Activated T-cell treated with anti-CD3 and anti-CD28 coated beads, Interleukin-2, amount 50 U/mL, for 4 hours (primary cell): ENCODE measurements at regions not wholly inside any gene's neighbourhood (a gene's known extent, or its start where the extent isn't known, plus 50 kb on each side); places are given as distances from the start of the nearest gene placed in this dataset.
"Not testable (repeated sequence)": the region's sequence is repeated elsewhere in the genome, so short reads cannot be mapped to it uniquely, and the experiment has no call there.

Source experiments
- ATAC-seq, 2 donors: fragments of 200-7000 bp; cut with Tn5 transposase; one replicate each; pipeline ENCODE4 v1.10.0; 2021
- DNase-seq: peaks from one replicate; pipeline ENCODE4 v3.0.0-alpha.2; 2020
- H3K27me3 Mint-ChIP-seq: one replicate; pipeline ENCODE4 v1.8.0; 2021; ENCODE audit warnings: low read depth, mixed read lengths
- H3K36me3 Mint-ChIP-seq: one replicate; pipeline ENCODE4 v1.8.0; 2022; ENCODE audit warnings: mixed read lengths; ENCODE audit not compliant: insufficient read depth
- H3K4me1 Mint-ChIP-seq: one replicate; pipeline ENCODE4 v1.8.0; 2021; ENCODE audit warnings: low read depth, mixed read lengths
- H3K4me3 Mint-ChIP-seq: one replicate; pipeline ENCODE4 v1.8.0; 2021; ENCODE audit warnings: mild to moderate bottlenecking, moderate library complexity, mixed read lengths
- H3K9me3 Mint-ChIP-seq: one replicate; pipeline ENCODE4 v1.8.0; 2021; ENCODE audit warnings: mixed read lengths

- Mint-ChIP-seq H3K9me3 (peaks cover 10% of the 10 kb centered on the region), H3K27me3 (no peaks in the 10 kb centered on the region), H3K4me1 (no peaks in the 10 kb centered on the region), H3K4me3 (no peak overlapping the region), H3K36me3 (no peaks in the 10 kb centered on the region)
- no peak for ATAC-seq
- DNase-seq = no peak
Observed at GRCh38 chr4:162841753-162842152, 324.9 kb downstream of the NAF1 start.

DNA sequence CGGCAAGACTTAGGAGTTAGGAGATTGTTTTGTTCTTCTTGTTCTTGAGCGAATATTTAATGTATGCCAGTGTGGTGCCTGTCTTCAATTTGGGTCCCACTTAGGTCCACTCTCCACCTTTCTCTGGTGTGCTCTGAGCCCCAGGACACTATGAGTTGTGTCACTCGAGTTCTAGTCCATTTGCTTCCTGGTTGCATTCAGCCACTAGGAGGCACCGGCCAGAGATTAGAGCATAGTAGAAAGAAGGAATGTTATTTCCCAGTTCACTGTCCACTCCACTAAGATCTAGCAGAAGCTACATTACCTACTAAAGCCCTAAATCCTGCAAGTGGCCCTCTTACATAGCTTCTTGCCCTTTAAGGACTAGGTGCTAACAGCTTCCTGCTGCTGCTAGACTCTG is 326.9 kb downstream of the NAF1 start:
- H3K4me3 Mint-ChIP-seq = no peak overlapping the region

GRCh38 chr4:162838671-162839070 is 328.0 kb downstream of the NAF1 start:
- Mint-ChIP-seq H3K4me1 (no peaks in the 10 kb centered on the region), H3K27me3 (no peaks in the 10 kb centered on the region), H3K9me3 (peaks cover 10% of the 10 kb centered on the region), H3K36me3 (no peaks in the 10 kb centered on the region), H3K4me3 (no peak overlapping the region)
- DNase-seq = no peak
- ATAC-seq = no peak

More for the DNA sequence above, 326.9 kb downstream of the NAF1 start:
- Mint-ChIP-seq H3K36me3 (no peaks in the 10 kb centered on the region), H3K27me3 (no peaks in the 10 kb centered on the region), H3K9me3 (peaks cover 10% of the 10 kb centered on the region), H3K4me1 (no peaks in the 10 kb centered on the region)
- no peak for ATAC-seq
- no peak for DNase-seq

DNA sequence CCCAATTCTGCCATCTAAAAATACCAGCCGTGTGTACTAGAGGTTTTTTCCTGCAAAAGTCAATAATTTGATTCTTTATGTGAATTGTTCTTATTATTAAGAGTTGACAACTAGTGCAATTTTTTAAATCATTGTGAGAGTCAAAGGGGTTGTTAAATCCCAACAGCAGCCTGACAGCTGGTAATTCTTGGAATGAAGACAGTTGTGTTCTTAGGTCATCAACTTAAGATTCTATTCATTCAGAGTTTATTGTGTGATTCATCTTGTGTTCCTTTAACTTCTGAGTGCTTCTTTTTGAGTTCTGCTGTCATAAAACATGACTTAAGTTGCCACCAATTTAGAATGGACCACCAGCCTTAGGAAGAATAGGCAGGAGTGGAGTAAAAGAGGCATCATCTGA is 329.0 kb downstream of the NAF1 start:
- H3K4me1 Mint-ChIP-seq = no peaks in the 10 kb centered on the region
- DNase-seq (no peak), ATAC-seq (no peak)
- H3K4me3 Mint-ChIP-seq = no peak overlapping the region
- H3K9me3 Mint-ChIP-seq = peaks cover 6% of the 10 kb centered on the region
- no peaks in the 10 kb centered on the region for H3K27me3 Mint-ChIP-seq
- H3K36me3 Mint-ChIP-seq = no peaks in the 10 kb centered on the region

DNA sequence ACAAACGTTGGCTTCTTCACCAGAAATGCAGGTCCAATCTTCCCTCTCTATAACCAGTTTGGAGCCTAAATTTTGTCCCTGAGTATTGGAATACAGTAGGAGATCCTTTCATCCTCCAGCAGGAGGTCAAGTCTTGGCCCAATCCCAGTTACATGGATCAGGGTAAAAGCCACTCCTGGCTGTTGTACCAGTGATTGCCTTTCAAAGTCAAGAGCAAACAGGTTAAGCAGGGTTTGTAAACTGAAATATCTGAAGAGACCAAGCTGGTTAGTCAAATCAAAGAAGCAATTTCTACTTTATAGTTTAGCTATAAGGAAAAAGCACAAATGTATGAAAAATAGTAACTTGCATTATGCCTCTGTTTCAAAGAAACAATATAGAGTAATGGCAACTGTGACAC is 329.4 kb downstream of the NAF1 start:
- Mint-ChIP-seq H3K36me3 (no peaks in the 10 kb centered on the region), H3K4me3 (no peak overlapping the region), H3K27me3 (no peaks in the 10 kb centered on the region), H3K9me3 (peaks cover 6% of the 10 kb centered on the region), H3K4me1 (no peaks in the 10 kb centered on the region)
- DNase-seq (no peak), ATAC-seq (no peak)

DNA sequence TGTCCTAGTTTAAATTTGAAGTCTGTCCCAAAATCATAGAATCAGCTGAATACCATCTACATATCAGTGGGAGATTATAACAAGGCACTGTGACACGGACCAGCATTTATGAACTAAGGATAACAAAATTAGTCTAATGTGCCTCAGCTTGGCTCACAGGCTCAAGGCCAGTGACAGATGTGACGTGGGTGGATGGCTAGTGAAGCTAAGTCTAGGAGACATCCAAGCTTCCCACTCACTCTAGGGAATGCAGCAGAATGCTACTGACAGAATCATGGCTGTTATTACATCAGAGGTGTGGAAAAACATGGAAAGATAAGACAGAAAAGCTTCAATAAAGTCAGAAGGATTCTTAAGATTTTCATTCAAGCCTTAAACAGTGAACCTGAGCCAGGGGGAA is 329.9 kb downstream of the NAF1 start:
- DNase-seq (no peak), ATAC-seq (no peak)
- H3K36me3 Mint-ChIP-seq = no peaks in the 10 kb centered on the region
- peaks cover 6% of the 10 kb centered on the region for H3K9me3 Mint-ChIP-seq
- H3K4me1 Mint-ChIP-seq = no peaks in the 10 kb centered on the region
- no peak overlapping the region for H3K4me3 Mint-ChIP-seq
- no peaks in the 10 kb centered on the region for H3K27me3 Mint-ChIP-seq

DNA sequence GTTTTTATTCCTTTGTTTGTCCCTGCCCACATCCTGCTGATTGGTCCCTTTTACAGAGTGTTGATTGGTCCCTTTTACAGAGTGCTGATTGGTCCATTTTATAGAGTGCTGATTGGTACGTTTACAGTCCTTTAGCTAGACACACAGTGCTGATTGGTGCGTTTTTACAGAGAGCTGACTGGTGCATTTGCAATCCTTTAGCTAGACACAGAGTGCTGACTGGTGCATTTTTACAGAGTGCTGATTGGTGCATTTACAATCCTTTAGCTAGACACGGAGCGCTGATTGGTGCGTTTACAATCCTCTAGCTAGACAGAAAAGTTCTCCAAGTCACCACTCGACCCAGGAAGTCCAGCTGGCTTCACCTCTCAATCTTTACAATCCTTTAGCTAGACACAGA is 330.4 kb downstream of the NAF1 start:
- H3K4me3 Mint-ChIP-seq, H3K9me3 Mint-ChIP-seq, H3K36me3 Mint-ChIP-seq, H3K4me1 Mint-ChIP-seq, ATAC-seq, DNase-seq, H3K27me3 Mint-ChIP-seq: not testable (repeated sequence)

DNA sequence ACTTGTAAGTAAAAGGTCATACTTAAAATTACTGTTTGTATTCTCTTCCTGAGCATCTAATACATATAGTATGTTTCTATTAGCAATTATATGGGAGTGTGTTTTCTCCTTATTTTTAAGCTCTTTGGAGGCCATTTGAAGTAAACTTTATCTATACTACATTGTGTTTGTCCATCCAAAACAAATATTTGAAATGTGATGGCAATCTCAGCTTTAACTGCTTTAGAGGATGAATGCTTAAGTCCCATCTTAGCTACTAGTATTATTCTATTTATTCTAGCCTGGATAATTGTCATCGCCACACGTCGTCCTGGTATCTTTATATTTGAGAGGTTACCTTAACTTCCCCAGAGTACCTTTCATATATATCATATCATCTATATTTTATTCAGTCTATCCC is 335.8 kb downstream of the NAF1 start:
- Mint-ChIP-seq H3K4me3 (no peak overlapping the region), H3K9me3 (no peaks in the 10 kb centered on the region), H3K27me3 (no peaks in the 10 kb centered on the region), H3K4me1 (no peaks in the 10 kb centered on the region), H3K36me3 (no peaks in the 10 kb centered on the region)
- DNase-seq (no peak), ATAC-seq (no peak)

DNA sequence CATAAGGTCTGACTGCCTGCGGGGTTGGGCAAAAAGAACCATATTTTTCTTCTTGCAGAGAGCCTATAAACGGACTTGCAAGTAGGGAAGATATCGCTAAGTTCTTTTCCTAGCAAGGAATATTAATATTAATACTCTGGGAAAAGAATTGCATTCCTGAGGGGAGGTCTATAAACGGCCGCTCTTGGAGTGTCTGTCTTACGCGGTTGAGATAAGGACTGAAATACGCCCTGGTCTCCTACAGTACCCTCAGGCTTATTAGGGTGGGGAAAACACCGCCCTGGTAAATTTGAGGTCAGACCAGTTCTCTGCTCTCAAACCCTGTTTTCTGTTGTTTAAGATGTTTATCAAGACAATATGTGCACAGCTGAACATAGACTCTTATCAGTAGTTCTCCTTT is 349.3 kb downstream of the NAF1 start:
- not testable (repeated sequence) for H3K27me3 Mint-ChIP-seq, ATAC-seq, DNase-seq

GRCh38 chr4:162804351-162804924 is 362.3 kb downstream of the NAF1 start:
- DNase-seq = no peak
- no peak for ATAC-seq
- Mint-ChIP-seq H3K4me1 (no peaks in the 10 kb centered on the region), H3K4me3 (no peak overlapping the region), H3K36me3 (no peaks in the 10 kb centered on the region), H3K27me3 (no peaks in the 10 kb centered on the region), H3K9me3 (peaks cover 6% of the 10 kb centered on the region)

More for the DNA sequence above, 349.3 kb downstream of the NAF1 start:
- not testable (repeated sequence) for H3K4me1 Mint-ChIP-seq, H3K4me3 Mint-ChIP-seq, H3K36me3 Mint-ChIP-seq
- peaks cover 17% of the 10 kb centered on the region for H3K9me3 Mint-ChIP-seq

- DNase-seq = no peak
- no peaks in the 10 kb centered on the region for H3K4me1 Mint-ChIP-seq
- peaks cover 6% of the 10 kb centered on the region for H3K9me3 Mint-ChIP-seq
- no peak overlapping the region for H3K4me3 Mint-ChIP-seq
- no peak for ATAC-seq
- H3K36me3 Mint-ChIP-seq = no peaks in the 10 kb centered on the region
- no peaks in the 10 kb centered on the region for H3K27me3 Mint-ChIP-seq
Observed at GRCh38 chr4:162803378-162803777, 363.3 kb downstream of the NAF1 start.

DNA sequence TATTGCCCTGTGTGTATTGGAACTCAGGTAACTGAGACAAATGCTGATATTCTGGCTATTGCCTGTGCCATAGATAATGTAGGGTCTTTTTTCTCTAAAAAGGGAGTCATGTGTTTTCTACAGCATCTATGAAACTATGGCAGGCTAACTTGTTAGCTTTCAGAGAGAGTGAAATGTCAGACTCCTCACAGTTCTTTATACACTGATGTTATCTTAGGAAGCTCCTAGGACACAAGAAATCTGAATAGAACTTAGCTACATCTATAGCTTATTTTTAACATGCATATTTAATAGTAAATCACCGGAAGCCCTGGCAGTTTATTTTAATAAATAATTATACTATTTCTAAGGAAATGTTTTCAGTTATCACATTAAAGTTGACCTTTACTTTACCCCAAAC is 369.6 kb downstream of the NAF1 start:
- Mint-ChIP-seq H3K9me3 (peaks cover 6% of the 10 kb centered on the region), H3K27me3 (no peaks in the 10 kb centered on the region), H3K36me3 (no peaks in the 10 kb centered on the region), H3K4me1 (no peaks in the 10 kb centered on the region), H3K4me3 (no peak overlapping the region)
- ATAC-seq (no peak), DNase-seq (no peak)

- Mint-ChIP-seq H3K4me3 (no peak overlapping the region), H3K9me3 (no peaks in the 10 kb centered on the region), H3K4me1 (no peaks in the 10 kb centered on the region), H3K36me3 (no peaks in the 10 kb centered on the region), H3K27me3 (no peaks in the 10 kb centered on the region)
- ATAC-seq = no peak
- no peak for DNase-seq
Observed at GRCh38 chr4:162793571-162793970, 373.1 kb downstream of the NAF1 start.

- Mint-ChIP-seq H3K4me1 (no peaks in the 10 kb centered on the region), H3K36me3 (no peaks in the 10 kb centered on the region), H3K4me3 (no peak overlapping the region), H3K9me3 (no peaks in the 10 kb centered on the region), H3K27me3 (no peaks in the 10 kb centered on the region)
- DNase-seq = no peak
- ATAC-seq = no peak
Observed at GRCh38 chr4:162793004-162793403, 373.7 kb downstream of the NAF1 start.

DNA sequence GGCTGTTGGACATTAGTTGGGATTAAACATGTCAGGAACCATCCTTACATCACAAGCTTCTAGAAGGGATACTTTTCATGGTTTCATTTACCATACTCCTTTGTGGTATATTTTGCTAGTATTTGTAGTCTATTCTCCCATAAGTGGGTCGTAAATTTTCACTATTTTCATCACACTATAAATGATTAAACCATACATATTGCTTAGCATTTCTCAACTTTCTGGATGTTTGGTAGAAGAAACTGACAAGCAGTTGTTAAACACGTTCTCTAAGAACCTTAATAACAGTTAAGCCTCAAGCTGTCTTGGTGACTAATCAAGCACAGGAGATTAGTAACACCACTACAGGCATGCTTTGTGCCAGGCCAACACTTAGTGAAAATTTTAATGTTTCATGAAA is 375.5 kb downstream of the NAF1 start:
- H3K9me3 Mint-ChIP-seq = no peaks in the 10 kb centered on the region
- H3K4me3 Mint-ChIP-seq = no peak overlapping the region
- H3K36me3 Mint-ChIP-seq = no peaks in the 10 kb centered on the region
- H3K27me3 Mint-ChIP-seq = no peaks in the 10 kb centered on the region
- DNase-seq = no peak
- ATAC-seq = no peak
- H3K4me1 Mint-ChIP-seq = no peaks in the 10 kb centered on the region

DNA sequence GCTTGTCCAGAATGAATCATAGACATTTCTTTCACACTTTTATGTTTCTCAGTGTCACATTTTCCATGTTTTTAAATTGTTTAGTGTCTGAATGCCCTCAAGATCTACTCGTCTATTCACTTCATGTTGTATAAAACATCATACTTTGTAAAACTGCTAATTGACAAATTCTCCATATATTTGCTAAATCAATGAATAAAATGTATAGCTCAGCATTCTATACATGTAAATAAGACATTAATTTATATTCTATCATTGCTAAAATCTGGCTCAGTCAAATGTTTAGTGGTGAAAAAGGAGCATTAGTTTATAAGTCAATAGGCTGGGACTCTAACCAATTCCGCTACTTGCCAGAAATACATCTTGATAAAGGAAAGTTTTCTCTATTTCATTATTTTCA is 379.6 kb downstream of the NAF1 start:
- Mint-ChIP-seq H3K36me3 (no peaks in the 10 kb centered on the region), H3K27me3 (no peaks in the 10 kb centered on the region), H3K9me3 (no peaks in the 10 kb centered on the region), H3K4me3 (no peak overlapping the region), H3K4me1 (no peaks in the 10 kb centered on the region)
- no peak for DNase-seq
- no peak for ATAC-seq
